Osteocyte (in vitro differentiated cells): ENCODE measurements at regions not wholly inside any gene's neighbourhood (a gene's known extent, or its start where the extent isn't known, plus 50 kb on each side); places are given as distances from the start of the nearest gene placed in this dataset.
"Not testable (repeated sequence)": the region's sequence is repeated elsewhere in the genome, so short reads cannot be mapped to it uniquely, and the experiment has no call there.

Experiments
- DNase-seq: peaks from one replicate; pipeline ENCODE4 v3.0.0; 2021; ENCODE audit warnings: mixed read lengths; ENCODE audit not compliant: unreplicated experiment; ENCODE audit errors: extremely low spot score
- H3K27ac Mint-ChIP-seq: one replicate; pipeline ENCODE4 v1.8.0; 2021; ENCODE audit warnings: mild to moderate bottlenecking, mixed read lengths; ENCODE audit not compliant: unreplicated experiment
- H3K27me3 Mint-ChIP-seq: one replicate; pipeline ENCODE4 v1.8.0; 2021; ENCODE audit warnings: mixed read lengths; ENCODE audit not compliant: unreplicated experiment
- H3K36me3 Mint-ChIP-seq: one replicate; pipeline ENCODE4 v1.8.0; 2021; ENCODE audit warnings: mixed read lengths; ENCODE audit not compliant: unreplicated experiment
- H3K4me1 Mint-ChIP-seq: one replicate; pipeline ENCODE4 v1.8.0; 2021; ENCODE audit warnings: mixed read lengths; ENCODE audit not compliant: unreplicated experiment
- H3K4me3 Mint-ChIP-seq: one replicate; pipeline ENCODE4 v1.8.0; 2021; ENCODE audit warnings: mild to moderate bottlenecking, moderate library complexity, mixed read lengths; ENCODE audit not compliant: unreplicated experiment
- H3K9me3 Mint-ChIP-seq: one replicate; pipeline ENCODE4 v1.8.0; 2021; ENCODE audit warnings: mixed read lengths; ENCODE audit not compliant: unreplicated experiment
- TF ChIP-seq, protein P1 (sequence below): fragments of 200-600 bp; sonication (generic); IDR thresholded peaks from 2 replicates; pipeline ENCODE4 v1.5.0; 2021; ENCODE audit warnings: antibody characterized with exemption, mild to moderate bottlenecking, moderate library complexity

DNA sequence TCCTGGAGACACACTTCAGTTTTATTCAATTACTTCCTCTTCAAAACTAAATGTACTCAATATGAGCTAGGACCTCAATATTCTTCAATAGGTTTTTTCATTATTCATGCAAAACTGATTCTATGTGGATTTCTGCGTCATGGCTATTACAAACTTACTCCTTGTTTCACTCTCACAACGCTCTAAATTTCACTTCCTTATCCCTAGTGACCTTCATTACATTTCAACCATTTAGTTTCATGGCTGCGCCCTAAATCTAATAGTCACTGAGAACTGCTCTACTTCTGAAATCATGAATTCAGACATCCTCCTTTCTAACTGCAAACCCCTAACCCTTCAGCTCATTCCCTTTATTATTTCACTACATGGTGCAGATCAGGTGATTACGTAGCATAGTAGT is 93.9 kb downstream of the SLC25A46 start:
- H3K27ac Mint-ChIP-seq = no peak overlapping the region
- peaks cover 6% of the 10 kb centered on the region for H3K9me3 Mint-ChIP-seq
- H3K27me3 Mint-ChIP-seq = no peaks in the 10 kb centered on the region
- no peaks in the 10 kb centered on the region for H3K36me3 Mint-ChIP-seq
- H3K4me1 Mint-ChIP-seq = no peaks in the 10 kb centered on the region
- no peak overlapping the region for H3K4me3 Mint-ChIP-seq
- TF ChIP-seq, protein P1, sequence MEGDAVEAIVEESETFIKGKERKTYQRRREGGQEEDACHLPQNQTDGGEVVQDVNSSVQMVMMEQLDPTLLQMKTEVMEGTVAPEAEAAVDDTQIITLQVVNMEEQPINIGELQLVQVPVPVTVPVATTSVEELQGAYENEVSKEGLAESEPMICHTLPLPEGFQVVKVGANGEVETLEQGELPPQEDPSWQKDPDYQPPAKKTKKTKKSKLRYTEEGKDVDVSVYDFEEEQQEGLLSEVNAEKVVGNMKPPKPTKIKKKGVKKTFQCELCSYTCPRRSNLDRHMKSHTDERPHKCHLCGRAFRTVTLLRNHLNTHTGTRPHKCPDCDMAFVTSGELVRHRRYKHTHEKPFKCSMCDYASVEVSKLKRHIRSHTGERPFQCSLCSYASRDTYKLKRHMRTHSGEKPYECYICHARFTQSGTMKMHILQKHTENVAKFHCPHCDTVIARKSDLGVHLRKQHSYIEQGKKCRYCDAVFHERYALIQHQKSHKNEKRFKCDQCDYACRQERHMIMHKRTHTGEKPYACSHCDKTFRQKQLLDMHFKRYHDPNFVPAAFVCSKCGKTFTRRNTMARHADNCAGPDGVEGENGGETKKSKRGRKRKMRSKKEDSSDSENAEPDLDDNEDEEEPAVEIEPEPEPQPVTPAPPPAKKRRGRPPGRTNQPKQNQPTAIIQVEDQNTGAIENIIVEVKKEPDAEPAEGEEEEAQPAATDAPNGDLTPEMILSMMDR = no peak
- no peak for DNase-seq

DNA sequence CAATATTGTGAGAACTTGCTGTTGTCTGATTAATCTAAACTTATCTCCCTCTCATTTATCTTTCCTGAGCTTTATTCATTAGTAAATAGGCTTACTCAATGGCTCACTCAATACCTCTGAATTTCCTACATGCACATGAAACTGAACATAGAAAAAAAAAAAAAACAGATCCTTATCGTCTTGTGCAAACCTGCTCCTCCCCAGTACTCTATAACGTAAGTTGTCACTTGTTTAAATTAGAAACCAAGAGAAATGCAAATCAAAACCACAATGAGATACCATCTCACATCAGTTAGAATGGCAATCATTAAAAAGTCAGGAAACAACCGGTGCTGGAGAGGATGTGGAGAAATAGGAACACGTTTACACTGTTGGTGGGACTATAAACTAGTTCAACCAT is 96.1 kb downstream of the SLC25A46 start:
- DNase-seq, H3K4me3 Mint-ChIP-seq, H3K27me3 Mint-ChIP-seq, H3K9me3 Mint-ChIP-seq, H3K4me1 Mint-ChIP-seq, H3K27ac Mint-ChIP-seq, H3K36me3 Mint-ChIP-seq: not testable (repeated sequence)

GRCh38 chr5:110836851-110837250 is 98.0 kb downstream of the SLC25A46 start:
- no peaks in the 10 kb centered on the region for H3K27me3 Mint-ChIP-seq
- DNase-seq = no peak
- peaks cover 3% of the 10 kb centered on the region for H3K9me3 Mint-ChIP-seq
- no peaks in the 10 kb centered on the region for H3K36me3 Mint-ChIP-seq
- no peak overlapping the region for H3K4me3 Mint-ChIP-seq
- no peak overlapping the region for H3K27ac Mint-ChIP-seq
- no peaks in the 10 kb centered on the region for H3K4me1 Mint-ChIP-seq
- TF ChIP-seq, protein P1 = no peak

- H3K27me3 Mint-ChIP-seq, H3K36me3 Mint-ChIP-seq, H3K4me1 Mint-ChIP-seq, H3K27ac Mint-ChIP-seq, DNase-seq, H3K9me3 Mint-ChIP-seq, H3K4me3 Mint-ChIP-seq: not testable (repeated sequence)
Observed at GRCh38 chr5:110838357-110838756, 99.5 kb downstream of the SLC25A46 start.

- Mint-ChIP-seq H3K9me3 (peaks cover 3% of the 10 kb centered on the region), H3K27ac (no peak overlapping the region), H3K36me3 (no peaks in the 10 kb centered on the region), H3K4me3 (no peak overlapping the region), H3K4me1 (no peaks in the 10 kb centered on the region), H3K27me3 (peaks cover 3% of the 10 kb centered on the region)
- DNase-seq = no peak
- TF ChIP-seq, protein P1 = no peak
Observed at GRCh38 chr5:110838961-110839360, 100.2 kb downstream of the SLC25A46 start.

DNA sequence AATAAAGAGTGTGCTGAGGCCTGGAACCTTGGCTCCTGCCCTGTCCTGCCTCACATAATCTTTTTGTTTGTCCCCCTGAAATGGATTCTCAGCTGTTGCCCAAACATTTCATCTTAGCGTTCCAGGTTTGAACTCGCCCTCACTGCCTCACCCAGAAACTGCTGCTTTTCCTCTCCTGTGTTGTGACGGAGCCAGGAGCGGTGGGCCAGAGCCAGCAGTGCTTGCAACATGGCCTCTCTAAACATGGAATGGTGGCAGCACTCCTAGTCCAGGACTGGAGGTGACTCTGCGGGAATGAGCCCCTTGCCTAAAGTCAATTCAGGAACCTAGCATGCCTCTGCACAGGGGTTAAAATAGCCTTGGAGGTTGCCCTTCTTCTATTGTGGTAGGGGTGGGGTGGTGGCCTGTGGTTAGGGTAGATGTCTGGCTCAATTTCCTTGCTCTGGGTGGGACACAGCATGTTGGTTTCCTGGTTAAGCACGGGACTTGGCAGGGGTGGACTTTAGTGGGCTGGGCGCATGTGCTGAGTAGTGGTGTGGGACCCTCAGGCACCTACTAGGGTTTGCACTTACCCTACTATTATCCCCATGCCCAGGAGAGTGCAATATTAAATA is 101.6 kb downstream of the SLC25A46 start:
- no peak for DNase-seq
- Mint-ChIP-seq H3K36me3 (no peaks in the 10 kb centered on the region), H3K27me3 (peaks cover 3% of the 10 kb centered on the region), H3K9me3 (peaks cover 3% of the 10 kb centered on the region), H3K27ac (no peak overlapping the region), H3K4me1 (no peaks in the 10 kb centered on the region), H3K4me3 (no peak overlapping the region)
- TF ChIP-seq, protein P1 = no peak
